Parathyroid adenoma (tissue), 2 donors: ENCODE measurements at regions not wholly inside any gene's neighbourhood (a gene's known extent, or its start where the extent isn't known, plus 50 kb on each side); places are given as distances from the start of the nearest gene placed in this dataset.

Experiments
- H2AFZ ChIP-seq: fragments of 300-600 bp; sonication (generic); one replicate; pipeline ENCODE4 v1.7.0; 2017; ENCODE audit warnings: antibody characterized with exemption, mild to moderate bottlenecking
- H3K27ac ChIP-seq: fragments of 300-600 bp; sonication (generic); one replicate; pipeline ENCODE4 v1.7.0; 2017
- H3K27me3 ChIP-seq: fragments of 300-600 bp; sonication (generic); one replicate; pipeline ENCODE4 v1.7.0; 2017; ENCODE audit warnings: low read length; ENCODE audit not compliant: control insufficient read depth, insufficient read depth
- H3K36me3 ChIP-seq: fragments of 300-600 bp; sonication (generic); one replicate; pipeline ENCODE4 v1.7.0; 2017; ENCODE audit warnings: low read length; ENCODE audit not compliant: control insufficient read depth, insufficient read depth
- H3K4me1 ChIP-seq: fragments of 300-600 bp; sonication (generic); one replicate; pipeline ENCODE4 v1.7.0; 2017; ENCODE audit warnings: control low read depth
- H3K4me2 ChIP-seq: fragments of 300-600 bp; sonication (generic); one replicate; pipeline ENCODE4 v1.7.0; 2017; ENCODE audit warnings: low read length
- H3K4me3 ChIP-seq: fragments of 300-600 bp; sonication (generic); one replicate; pipeline ENCODE4 v1.7.0; 2017; ENCODE audit warnings: low read depth, low read length
- H3K79me2 ChIP-seq: fragments of 300-600 bp; sonication (generic); one replicate; pipeline ENCODE4 v1.7.0; 2017; ENCODE audit warnings: control low read depth
- H3K9ac ChIP-seq: fragments of 300-600 bp; sonication (generic); one replicate; pipeline ENCODE4 v1.7.0; 2017; ENCODE audit warnings: mild to moderate bottlenecking
- H3K9me3 ChIP-seq: fragments of 300-600 bp; sonication (generic); one replicate; pipeline ENCODE4 v1.7.0; 2017; ENCODE audit warnings: low read length; ENCODE audit not compliant: control insufficient read depth
- CTCF ChIP-seq: fragments of 300-600 bp; sonication (generic); IDR thresholded peaks from one replicate; pipeline ENCODE4 v1.7.0; 2017; ENCODE audit warnings: antibody characterized with exemption, mild to moderate bottlenecking
- donor health status: primary hyperparathyroidism.

GRCh38 chr7:112708236-112708635 is 82.0 kb downstream of the TMEM168 start:
- Histone ChIP-seq H3K4me2 (no peak overlapping the region), H3K9me3 (no peaks in the 10 kb centered on the region), H3K4me1 (no peaks in the 10 kb centered on the region), H3K9ac (no peak overlapping the region), H3K27ac (no peak overlapping the region), H3K27me3 (no peaks in the 10 kb centered on the region), H3K36me3 (no peaks in the 10 kb centered on the region), H3K4me3 (no peak overlapping the region), H3K79me2 (no peaks in the 10 kb centered on the region), H2AFZ (no peak overlapping the region)
- no peak for TF ChIP-seq CTCF
